Panc1 (cell line): ENCODE measurements at regions not wholly inside any gene's neighbourhood (a gene's known extent, or its start where the extent isn't known, plus 50 kb on each side); places are given as distances from the start of the nearest gene placed in this dataset.

Experiments used
- ATAC-seq: fragments of 200-7000 bp; cut with Tn5 transposase; 2 replicates; pipeline ENCODE4 v1.9.1; 2020; ENCODE audit warnings: mild to moderate bottlenecking, moderate library complexity
- BruUV-seq: library from RNA; stranded (reverse); fragments of 400-500 nt; replicated peaks from 2 replicates; lab custom pipeline; 2021; lab: Mats Ljungman, UMichigan
- CTCF ChIA-PET: fragments of 300-600 bp; sonication (Branson Sonifier 250); formaldehyde crosslinking; loops from one replicate; lab custom pipeline; 2022; ENCODE audit warnings: antibody characterized with exemption; lab: Charles Lee
- POLR2A ChIA-PET: fragments of 300-600 bp; sonication (Branson Sonifier 250); formaldehyde crosslinking; loops from one replicate; lab custom pipeline; 2022; ENCODE audit warnings: antibody characterized with exemption; lab: Charles Lee
- DNase-seq: peaks from one replicate; pipeline ENCODE4 v3.0.0-alpha.2; 2010; ENCODE audit warnings: low read depth, low spot score
- H3K27ac ChIP-seq: 2 replicates; pipeline ENCODE4 v1.5.1; 2011; ENCODE audit warnings: mild to moderate bottlenecking, low read length, inconsistent platforms
- H3K27me3 ChIP-seq: fragments of 200-500 bp; sonication (Bioruptor generic); 2 replicates; pipeline ENCODE4 v1.6.0; 2014; ENCODE audit warnings: low read length, inconsistent platforms; ENCODE audit not compliant: control insufficient read depth, insufficient read depth
- H3K36me3 ChIP-seq: fragments of 200-500 bp; sonication (Bioruptor generic); 2 replicates; pipeline ENCODE4 v1.5.1; 2014; ENCODE audit warnings: inconsistent platforms, mild to moderate bottlenecking, low read length, moderate library complexity; ENCODE audit not compliant: control insufficient read depth, insufficient read depth
- H3K4me1 ChIP-seq: 2 replicates; pipeline ENCODE4 v1.5.1; 2011; ENCODE audit warnings: inconsistent platforms, mild to moderate bottlenecking, low read length, moderate library complexity; ENCODE audit not compliant: control insufficient read depth, insufficient read depth
- H3K4me3 ChIP-seq, 2 experiments: 2 replicates each; pipeline ENCODE4 v1.5.1; 2011 to 2012; ENCODE audit warnings: low read depth in 2 of 2, low read length in 2 of 2, mild to moderate bottlenecking in 2 of 2, inconsistent platforms in 1 of 2, moderate library complexity in 1 of 2
- H3K9me3 ChIP-seq: fragments of 200-500 bp; sonication (Bioruptor generic); 2 replicates; pipeline ENCODE4 v1.5.1; 2014; ENCODE audit warnings: low read depth, mild to moderate bottlenecking, inconsistent platforms, low read length, moderate library complexity; ENCODE audit not compliant: control insufficient read depth, insufficient read depth
- CTCF ChIP-seq: fragments of 450-650 bp; IDR thresholded peaks from 2 replicates; pipeline ENCODE4 v1.5.1; 2017; ENCODE audit warnings: mild to moderate bottlenecking
- POLR2AphosphoS5 ChIP-seq: IDR thresholded peaks from 2 replicates; pipeline ENCODE4 v1.6.1; 2012; ENCODE audit warnings: mild to moderate bottlenecking, low read depth, low read length, moderate library complexity
- REST ChIP-seq, 2 experiments: IDR thresholded peaks; 2 replicates each; pipeline ENCODE4 v1.6.1; 2011 to 2012; ENCODE audit warnings: low read depth in 2 of 2, control low read depth in 1 of 2, low read length in 1 of 2, mild to moderate bottlenecking in 1 of 2, moderate library complexity in 1 of 2; ENCODE audit not compliant: insufficient read depth in 1 of 2
- SIN3A ChIP-seq: IDR thresholded peaks from 2 replicates; pipeline ENCODE4 v1.6.1; 2012; ENCODE audit warnings: low read depth, mild to moderate bottlenecking, low read length, moderate library complexity, borderline replicate concordance; ENCODE audit not compliant: insufficient read depth
- TCF7L2 ChIP-seq: IDR thresholded peaks from 2 replicates; pipeline ENCODE4 v1.6.1; 2011; ENCODE audit warnings: mild to moderate bottlenecking, low read depth, low read length, inconsistent platforms
- in situ Hi-C: cut with HindIII; loops from 2 replicates; pipeline ENCODE4 v1.10.0; 2016; ENCODE audit warnings: low sequenced_read_pairs, low pct_unique_long_range_greater_than_20kb
- intact Hi-C: fragments of 100-400 bp; cut with micrococcal nuclease; formaldehyde crosslinking; loops from one replicate; pipeline ENCODE4 v1.10.0; 2022; ENCODE audit not compliant: unreplicated experiment

GRCh38 chr18:60134806-60135205, 235.0 kb downstream of the PMAIP1 start:
- Histone ChIP-seq H3K27me3 (no peaks in the 10 kb centered on the region), H3K4me3 (no peak overlapping the region), H3K4me1 (no peaks in the 10 kb centered on the region), H3K27ac (no peak overlapping the region), H3K9me3 (no peaks in the 10 kb centered on the region), H3K36me3 (no peaks in the 10 kb centered on the region)
- CTCF ChIA-PET = no interaction called here
- intact Hi-C loops = no loop called here
- ATAC-seq (no peak), DNase-seq (no peak)
- TF ChIP-seq CTCF (no peak), POLR2AphosphoS5 (no peak), TCF7L2 (no peak), SIN3A (no peak), REST (IDR thresholded peaks at IDR 0.05; ENCODE audit: insufficient read depth in 1 of 2, low read depth in 2 of 2, low read length in 1 of 2) (no peak)
- in situ Hi-C loops = no loop called here
- BruUV-seq = no TSS peak
- POLR2A ChIA-PET = no interaction called here

GRCh38 chr18:60130284-60130683, 230.5 kb downstream of the PMAIP1 start:
- in situ Hi-C loops = no loop called here
- no TSS peak for BruUV-seq
- Histone ChIP-seq H3K4me1 (no peaks in the 10 kb centered on the region), H3K27ac (no peak overlapping the region), H3K36me3 (no peaks in the 10 kb centered on the region), H3K4me3 (no peak overlapping the region), H3K9me3 (no peaks in the 10 kb centered on the region), H3K27me3 (no peaks in the 10 kb centered on the region)
- ATAC-seq (no peak), DNase-seq (no peak)
- ChIA-PET POLR2A (no interaction called here), CTCF (no interaction called here)
- TF ChIP-seq TCF7L2 (no peak), SIN3A (no peak), REST (IDR thresholded peaks at IDR 0.05; ENCODE audit: insufficient read depth in 1 of 2, low read depth in 2 of 2, low read length in 1 of 2) (no peak), POLR2AphosphoS5 (no peak), CTCF (no peak)
- intact Hi-C loops = no loop called here
